GM20431 (cell line): ENCODE measurements at regions not wholly inside any gene's neighbourhood (a gene's known extent, or its start where the extent isn't known, plus 50 kb on each side); places are given as distances from the start of the nearest gene placed in this dataset.
"Not testable (repeated sequence)": the region's sequence is repeated elsewhere in the genome, so short reads cannot be mapped to it uniquely, and the experiment has no call there.

ENCODE experiments used
- in situ Hi-C: fragments of 300-500 bp; cut with MseI, MboI; formaldehyde crosslinking; loops from one replicate; pipeline ENCODE4 v1.15.0; 2020; ENCODE audit warnings: low sequenced_read_pairs; ENCODE audit not compliant: unreplicated experiment

GRCh38 chr12:83472350-83472749 lies 785.6 kb downstream of the TMTC2 start:
- in situ Hi-C loops, result no loop called here

GRCh38 chr12:83471341-83471740 lies 784.6 kb downstream of the TMTC2 start:
- in situ Hi-C loops, result no loop called here

- in situ Hi-C loops, result no loop called here
Measured at GRCh38 chr12:83470749-83471148, 784.0 kb downstream of the TMTC2 start.

GRCh38 chr12:83468988-83469908 lies 782.5 kb downstream of the TMTC2 start:
- in situ Hi-C loops, result no loop called here

GRCh38 chr12:83465632-83466031 lies 778.9 kb downstream of the TMTC2 start:
- in situ Hi-C loops, result no loop called here

GRCh38 chr12:83462419-83462818 lies 775.7 kb downstream of the TMTC2 start:
- in situ Hi-C loops, result no loop called here

- in situ Hi-C loops, result no loop called here
Measured at GRCh38 chr12:83461336-83461935, 774.7 kb downstream of the TMTC2 start.

- in situ Hi-C loops, result no loop called here
Measured at GRCh38 chr12:83451189-83451588, 764.5 kb downstream of the TMTC2 start.

- in situ Hi-C loops, result no loop called here
Measured at GRCh38 chr12:83434600-83434999, 747.9 kb downstream of the TMTC2 start.

- in situ Hi-C loops, result no loop called here
Measured at GRCh38 chr12:83432176-83432719, 745.5 kb downstream of the TMTC2 start.

- in situ Hi-C loops, result not testable (repeated sequence)
Measured at GRCh38 chr12:83427586-83428136, 741.0 kb downstream of the TMTC2 start.

GRCh38 chr12:83414981-83415380 lies 728.3 kb downstream of the TMTC2 start:
- in situ Hi-C loops, result no loop called here

GRCh38 chr12:83408851-83409250 lies 722.1 kb downstream of the TMTC2 start:
- in situ Hi-C loops, result no loop called here

GRCh38 chr12:83408146-83408545 lies 721.4 kb downstream of the TMTC2 start:
- in situ Hi-C loops, result no loop called here

- in situ Hi-C loops, result no loop called here
Measured at GRCh38 chr12:83404521-83404920, 717.8 kb downstream of the TMTC2 start.

GRCh38 chr12:83390186-83390585 lies 703.5 kb downstream of the TMTC2 start:
- in situ Hi-C loops, result no loop called here

GRCh38 chr12:83389237-83389996 lies 702.7 kb downstream of the TMTC2 start:
- in situ Hi-C loops, result no loop called here

- in situ Hi-C loops, result no loop called here
Measured at GRCh38 chr12:83388551-83388950, 701.8 kb downstream of the TMTC2 start.

- in situ Hi-C loops, result no loop called here
Measured at GRCh38 chr12:83386527-83387264, 700.0 kb downstream of the TMTC2 start.
